ENCODE measurements at regions not wholly inside any gene's neighbourhood (a gene's known extent, or its start where the extent isn't known, plus 50 kb on each side); places are given as distances from the start of the nearest gene placed in this dataset.

DNA sequence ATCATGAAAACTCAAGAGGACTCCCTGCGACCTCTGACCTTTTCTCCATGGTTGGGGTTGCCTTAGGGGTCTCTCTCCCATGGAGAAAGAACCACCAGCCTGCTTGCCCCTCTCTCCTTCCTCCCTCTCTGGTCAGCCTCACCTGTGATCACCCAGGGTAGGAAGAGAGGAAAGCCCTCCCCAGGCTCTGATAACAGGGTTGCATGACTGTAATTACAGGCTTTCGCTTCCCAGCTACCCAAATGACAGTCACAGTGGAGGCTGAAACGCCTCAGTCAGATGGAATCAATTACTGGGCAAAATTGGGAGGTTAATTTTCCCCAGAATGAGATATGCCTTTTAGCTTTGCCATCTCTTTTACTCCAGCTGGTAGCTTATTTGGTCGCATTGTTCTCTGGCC lies 265.8 kb upstream of the SOX9 start:
- 94% methylated on average over 4 of the region's 4 CpGs for WGBS
- TF ChIP-seq CTCF (IDR thresholded peaks at IDR 0.05) (no peak), POLR2AphosphoS5 (IDR thresholded peaks at IDR 0.05) (no peak), EP300 (IDR thresholded peaks at IDR 0.05) (no peak), POLR2A (IDR thresholded peaks at IDR 0.05; ENCODE audit: low read depth) (no peak)
- Histone ChIP-seq H3K4me1 (no peaks in the 10 kb centered on the region), H3K27me3 (no peaks in the 10 kb centered on the region), H3K9me3 (no peaks in the 10 kb centered on the region), H3K27ac (replicated peaks in 1 of 4) (no peak overlapping the region), H3K36me3 (no peaks in the 10 kb centered on the region), H3K4me3 (no peak overlapping the region)
- no peak for DNase-seq (ENCODE audit: extremely low spot score)
- intact Hi-C loops (cut with DNase I) = no loop called here

- Histone ChIP-seq H3K4me1 (no peaks in the 10 kb centered on the region), H3K4me3 (no peak overlapping the region), H3K36me3 (no peaks in the 10 kb centered on the region), H3K27ac (replicated peaks in 1 of 4) (no peak overlapping the region), H3K9me3 (no peaks in the 10 kb centered on the region), H3K27me3 (no peaks in the 10 kb centered on the region)
- 73% methylated on average over 2 of the region's 2 CpGs for WGBS
- TF ChIP-seq POLR2A (IDR thresholded peaks at IDR 0.05; ENCODE audit: low read depth) (no peak), POLR2AphosphoS5 (IDR thresholded peaks at IDR 0.05) (no peak), EP300 (IDR thresholded peaks at IDR 0.05) (no peak), CTCF (IDR thresholded peaks at IDR 0.05) (no peak)
- no peak for DNase-seq (ENCODE audit: extremely low spot score)
- intact Hi-C loops (cut with DNase I) = no loop called here
Observed at GRCh38 chr17:71864755-71865154, 256.1 kb upstream of the SOX9 start.

- H3K36me3 ChIP-seq = no peaks in the 10 kb centered on the region
- no peaks in the 10 kb centered on the region for H3K4me1 ChIP-seq
- 93% methylated on average over 7 of the region's 7 CpGs for WGBS
- DNase-seq (ENCODE audit: extremely low spot score) = no peak
- no peaks in the 10 kb centered on the region for H3K27me3 ChIP-seq
- intact Hi-C loops (cut with DNase I) = no loop called here
- H3K27ac ChIP-seq (replicated peaks in 1 of 4) = no peak overlapping the region
- TF ChIP-seq EP300 (IDR thresholded peaks at IDR 0.05) = no peak
- TF ChIP-seq POLR2A (IDR thresholded peaks at IDR 0.05; ENCODE audit: low read depth) = no peak
- TF ChIP-seq POLR2AphosphoS5 (IDR thresholded peaks at IDR 0.05) = no peak
- no peak for TF ChIP-seq CTCF (IDR thresholded peaks at IDR 0.05)
- no peaks in the 10 kb centered on the region for H3K9me3 ChIP-seq
- H3K4me3 ChIP-seq = no peak overlapping the region
Observed at GRCh38 chr17:71866095-71866494, 254.7 kb upstream of the SOX9 start.

DNA sequence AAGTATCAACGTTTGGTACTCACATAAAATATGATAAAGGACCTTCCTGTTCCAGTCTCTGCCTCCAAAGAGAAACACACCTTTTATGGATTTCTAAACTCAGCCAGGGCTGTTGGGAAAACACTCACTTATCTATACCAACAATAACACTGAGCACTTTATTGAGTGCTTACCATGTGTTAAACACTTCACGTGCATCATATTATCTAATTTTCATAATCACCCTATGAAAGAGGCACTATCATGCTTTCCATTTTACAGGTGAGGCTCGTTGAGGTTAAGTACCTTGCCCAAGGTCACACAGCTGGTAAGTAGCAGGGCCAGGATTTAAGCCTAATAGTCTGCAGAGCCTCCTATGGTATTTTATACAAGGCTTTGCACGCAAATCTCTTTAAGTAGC lies 251.5 kb upstream of the SOX9 start:
- no peak for DNase-seq (ENCODE audit: extremely low spot score)
- no peak overlapping the region for H3K27ac ChIP-seq (replicated peaks in 1 of 4)
- intact Hi-C loops (cut with DNase I) = no loop called here
- no peaks in the 10 kb centered on the region for H3K9me3 ChIP-seq
- no peak overlapping the region for H3K4me3 ChIP-seq
- no peaks in the 10 kb centered on the region for H3K36me3 ChIP-seq
- no peaks in the 10 kb centered on the region for H3K27me3 ChIP-seq
- no peaks in the 10 kb centered on the region for H3K4me1 ChIP-seq
- TF ChIP-seq CTCF (IDR thresholded peaks at IDR 0.05) (no peak), POLR2A (IDR thresholded peaks at IDR 0.05; ENCODE audit: low read depth) (no peak), EP300 (IDR thresholded peaks at IDR 0.05) (no peak), POLR2AphosphoS5 (IDR thresholded peaks at IDR 0.05) (no peak)
- WGBS = 78% methylated on average over 4 of the region's 4 CpGs

- no peak for TF ChIP-seq EP300 (IDR thresholded peaks at IDR 0.05)
- TF ChIP-seq CTCF (IDR thresholded peaks at IDR 0.05) = no peak
- no peak for TF ChIP-seq POLR2A (IDR thresholded peaks at IDR 0.05; ENCODE audit: low read depth)
- WGBS = 62% methylated on average over 6 of the region's 6 CpGs
- Histone ChIP-seq H3K36me3 (no peaks in the 10 kb centered on the region), H3K4me1 (no peaks in the 10 kb centered on the region), H3K9me3 (no peaks in the 10 kb centered on the region), H3K27ac (replicated peaks in 1 of 4) (no peak overlapping the region), H3K4me3 (no peak overlapping the region), H3K27me3 (no peaks in the 10 kb centered on the region)
- DNase-seq (ENCODE audit: extremely low spot score) = no peak
- intact Hi-C loops (cut with DNase I) = no loop called here
Observed at GRCh38 chr17:71869841-71870545, 250.8 kb upstream of the SOX9 start.
